H1 (cell line): ENCODE measurements at regions not wholly inside any gene's neighbourhood (a gene's known extent, or its start where the extent isn't known, plus 50 kb on each side); places are given as distances from the start of the nearest gene placed in this dataset.

Experiments
- CTCF ChIA-PET: fragments of 300-600 bp; sonication (Branson Sonifier 250); formaldehyde crosslinking; loops from one replicate; lab custom pipeline; 2021; ENCODE audit not compliant: partially characterized antibody; lab: Charles Lee
- POLR2A ChIA-PET: fragments of 300-600 bp; sonication (Branson Sonifier 250); formaldehyde crosslinking; loops from one replicate; lab custom pipeline; 2021; ENCODE audit warnings: inconsistent platforms; ENCODE audit not compliant: partially characterized antibody; lab: Charles Lee
- DNase-seq, 2 experiments: peaks; one replicate each; pipeline versions ENCODE4 v3.0.0 to v3.0.0-alpha.2; 2010 to 2022; ENCODE audit warnings: low spot score in 2 of 2, low read depth in 1 of 2, mixed read lengths in 1 of 2
- FAIRE-seq: peaks from 2 replicates; lab custom pipeline; 2011; peaks lifted over from hg19 to GRCh38; lab: Jason Lieb, UNC
- H2AFZ ChIP-seq: 2 replicates; pipeline ENCODE4 v1.8.1; 2012; ENCODE audit warnings: low read length, inconsistent platforms
- H2AK5ac ChIP-seq: 2 replicates; pipeline ENCODE4 v1.6.1; 2013; ENCODE audit warnings: low read depth, low read length
- H2BK120ac ChIP-seq: replicated peaks from 2 replicates; pipeline ENCODE3; 2013; ENCODE audit warnings: low read depth, low read length, inconsistent platforms
- H2BK12ac ChIP-seq: 2 replicates; pipeline ENCODE4 v1.6.1; 2013; ENCODE audit warnings: low read depth, low read length
- H2BK15ac ChIP-seq: 2 replicates; pipeline ENCODE4 v1.6.1; 2013; ENCODE audit warnings: low read length
- H2BK20ac ChIP-seq: 2 replicates; pipeline ENCODE4 v1.6.1; 2013; ENCODE audit warnings: low read length
- H2BK5ac ChIP-seq: 2 replicates; pipeline ENCODE4 v1.6.1; 2013; ENCODE audit warnings: low read depth, low read length
- H3K14ac ChIP-seq: 2 replicates; pipeline ENCODE4 v1.6.1; 2013; ENCODE audit warnings: inconsistent platforms; ENCODE audit not compliant: insufficient read length
- H3K18ac ChIP-seq: 2 replicates; pipeline ENCODE4 v1.6.1; 2013; ENCODE audit warnings: low read length; ENCODE audit errors: extremely low read depth
- H3K23ac ChIP-seq: 2 replicates; pipeline ENCODE4 v1.6.1; 2013; ENCODE audit warnings: inconsistent platforms; ENCODE audit not compliant: insufficient read length
- H3K23me2 ChIP-seq: 2 replicates; pipeline ENCODE4 v1.6.1; 2013; ENCODE audit warnings: low read depth, low read length
- H3K27ac ChIP-seq: 2 replicates; pipeline ENCODE4 v1.6.1; 2011; ENCODE audit warnings: low read depth, low read length, inconsistent platforms
- H3K27me3 ChIP-seq, 4 experiments: replicated peaks in 1 of 4; 1 replicate in 1 of 4; 2 replicates in 3 of 4; pipeline versions ENCODE4 v1.6.1 to v1.8.1; 2011 to 2013; ENCODE audit warnings: low read length in 3 of 4, mild to moderate bottlenecking in 3 of 4, inconsistent platforms in 2 of 4, mixed read lengths in 2 of 4, moderate library complexity in 1 of 4; ENCODE audit not compliant: control insufficient read depth in 3 of 4, insufficient read depth in 3 of 4; ENCODE audit errors: extremely low read depth in 1 of 4
- H3K36me3 ChIP-seq, 4 experiments: 2 replicates each; pipeline versions ENCODE4 v1.6.1 to v1.8.1; 2011 to 2013; ENCODE audit warnings: mild to moderate bottlenecking in 4 of 4, low read length in 3 of 4, moderate library complexity in 2 of 4, control low read depth in 1 of 4, inconsistent platforms in 1 of 4; ENCODE audit not compliant: insufficient read depth in 4 of 4, control insufficient read depth in 2 of 4
- H3K4ac ChIP-seq: replicated peaks from 2 replicates; pipeline ENCODE3; 2013; ENCODE audit warnings: low read length, low read depth, mixed read lengths, inconsistent platforms; ENCODE audit not compliant: insufficient read length
- H3K4me1 ChIP-seq, 4 experiments: replicated peaks in 1 of 4; 1 replicate in 1 of 4; 2 replicates in 3 of 4; pipeline versions ENCODE4 v1.6.1 to v1.8.1; 2011 to 2013; ENCODE audit warnings: low read length in 3 of 4, inconsistent platforms in 2 of 4, mixed read lengths in 1 of 4; ENCODE audit not compliant: insufficient read depth in 4 of 4, control insufficient read depth in 3 of 4
- H3K4me2 ChIP-seq, 2 experiments: 2 replicates each; pipeline versions ENCODE4 v1.6.1 to v1.8.1; 2011 to 2013; ENCODE audit warnings: low read depth in 2 of 2, low read length in 2 of 2, control low read depth in 1 of 2, inconsistent platforms in 1 of 2, mild to moderate bottlenecking in 1 of 2; ENCODE audit not compliant: insufficient read depth in 1 of 2
- H3K4me3 ChIP-seq, 4 experiments: fragments of 200-600, 300-600 bp in 1 of 4; sonication (generic), shearing (Covaris generic), sonication (Bioruptor Twin) in 1 of 4; 2 replicates each; pipeline versions ENCODE4 v1.5.1 to v1.8.1; 2011 to 2016; ENCODE audit warnings: low read length in 4 of 4, low read depth in 3 of 4, control low read depth in 2 of 4, inconsistent platforms in 2 of 4, mild to moderate bottlenecking in 2 of 4, mixed read lengths in 1 of 4, moderate library complexity in 1 of 4; ENCODE audit not compliant: insufficient read depth in 2 of 4; ENCODE audit errors: extremely low read depth in 1 of 4
- H3K56ac ChIP-seq: replicated peaks from 2 replicates; pipeline ENCODE3; 2013; ENCODE audit warnings: low read depth, mild to moderate bottlenecking, mixed read lengths, low read length, inconsistent platforms; ENCODE audit not compliant: insufficient read length
- H3K79me1 ChIP-seq: 2 replicates; pipeline ENCODE4 v1.6.1; 2013; ENCODE audit warnings: low read depth, low read length, control low read depth
- H3K79me2 ChIP-seq, 2 experiments: 2 replicates each; pipeline versions ENCODE4 v1.6.1 to v1.8.1; 2012 to 2013; ENCODE audit warnings: low read length in 2 of 2, mild to moderate bottlenecking in 2 of 2, inconsistent platforms in 1 of 2; ENCODE audit not compliant: insufficient read depth in 2 of 2, control insufficient read depth in 1 of 2
- H3K9ac ChIP-seq, 4 experiments: replicated peaks in 1 of 4; 1 replicate in 1 of 4; 2 replicates in 3 of 4; pipeline versions ENCODE4 v1.6.1 to v1.8.1; 2011 to 2013; ENCODE audit warnings: low read depth in 3 of 4, low read length in 3 of 4, control low read depth in 2 of 4, mild to moderate bottlenecking in 2 of 4, moderate library complexity in 2 of 4, inconsistent platforms in 1 of 4; ENCODE audit errors: extremely low read depth in 1 of 4
- H3K9me3 ChIP-seq, 2 experiments: 2 replicates each; pipeline versions ENCODE4 v1.6.1 to v1.8.1; 2012 to 2013; ENCODE audit warnings: mild to moderate bottlenecking in 2 of 2, moderate library complexity in 2 of 2, control low read depth in 1 of 2, inconsistent platforms in 1 of 2, low read depth in 1 of 2, low read length in 1 of 2, mixed read lengths in 1 of 2; ENCODE audit not compliant: insufficient read depth in 2 of 2
- H4K20me1 ChIP-seq, 2 experiments: replicated peaks in 1 of 2; 2 replicates each; pipeline versions ENCODE3 to v1.8.1; 2011 to 2013; ENCODE audit warnings: inconsistent platforms in 2 of 2, low read length in 2 of 2, mild to moderate bottlenecking in 1 of 2; ENCODE audit not compliant: insufficient read depth in 2 of 2, control insufficient read depth in 1 of 2
- H4K5ac ChIP-seq: 2 replicates; pipeline ENCODE4 v1.6.1; 2013; ENCODE audit warnings: low read length, low read depth, mixed read lengths, inconsistent platforms; ENCODE audit not compliant: insufficient read length
- H4K8ac ChIP-seq: 2 replicates; pipeline ENCODE4 v1.8.0; 2013; ENCODE audit warnings: mild to moderate bottlenecking, moderate library complexity, low read length, inconsistent platforms; ENCODE audit not compliant: insufficient read depth; ENCODE audit errors: extremely low read depth
- H4K91ac ChIP-seq: replicated peaks from 2 replicates; pipeline ENCODE3; 2013; ENCODE audit warnings: low read length, mixed read lengths, inconsistent platforms; ENCODE audit not compliant: insufficient read length
- ASH2L ChIP-seq: fragments of 200-600, 300-600 bp; sonication (generic); IDR thresholded peaks from one replicate; pipeline ENCODE4 v1.7.1; 2017; ENCODE audit warnings: low read length
- FOSL1 ChIP-seq: IDR thresholded peaks from 2 replicates; pipeline ENCODE4 v1.6.1; 2011; ENCODE audit warnings: mild to moderate bottlenecking, low read depth, low read length, moderate library complexity; ENCODE audit not compliant: insufficient read depth
- GTF2F1 ChIP-seq: IDR thresholded peaks from 2 replicates; pipeline ENCODE4 v1.6.1; 2012; ENCODE audit warnings: low read depth, low read length, improper control_type of control experiment, borderline replicate concordance
- HDAC2 ChIP-seq, 2 experiments: fragments of 300-600 bp in 1 of 2; sonication (generic) in 1 of 2; IDR thresholded peaks; 2 replicates each; pipeline ENCODE4 v1.6.1; 2011 to 2012; ENCODE audit warnings: low read depth in 2 of 2, low read length in 2 of 2, mild to moderate bottlenecking in 2 of 2, moderate library complexity in 2 of 2, borderline replicate concordance in 1 of 2, inconsistent platforms in 1 of 2
- KDM5A ChIP-seq: fragments of 200-600 bp; IDR thresholded peaks from 2 replicates; pipeline ENCODE4 v1.7.1; 2012; ENCODE audit warnings: mild to moderate bottlenecking, low read length, inconsistent platforms, mixed read lengths
- NRF1 ChIP-seq: IDR thresholded peaks from 2 replicates; pipeline ENCODE4 v1.6.1; 2011; ENCODE audit warnings: mild to moderate bottlenecking, low read depth, low read length, improper control_type of control experiment
- PHF8 ChIP-seq: fragments of 200-600 bp; sonication (generic); conservative IDR thresholded peaks from 2 replicates; pipeline ENCODE4 v1.7.1; 2012; ENCODE audit warnings: low read depth, mild to moderate bottlenecking, inconsistent platforms, low read length, moderate library complexity
- POLR2A ChIP-seq, 2 experiments: IDR thresholded peaks; 1 replicate in 1 of 2; 2 replicates in 1 of 2; pipeline ENCODE4 v1.6.1; 2011; ENCODE audit warnings: low read depth in 2 of 2, low read length in 2 of 2, mild to moderate bottlenecking in 2 of 2; ENCODE audit errors: control extremely low read depth in 1 of 2
- POLR2AphosphoS5 ChIP-seq: IDR thresholded peaks from 2 replicates; pipeline ENCODE4 v1.6.1; 2011; ENCODE audit warnings: low read depth, low read length
- SAP30 ChIP-seq: fragments of 300-600 bp; sonication (generic); IDR thresholded peaks from 2 replicates; pipeline ENCODE4 v1.7.1; 2012; ENCODE audit warnings: low read length, moderate library complexity, mild to moderate bottlenecking, inconsistent platforms; ENCODE audit not compliant: insufficient read depth, insufficient replicate concordance
- SIN3A ChIP-seq, 2 experiments: IDR thresholded peaks in 1 of 2; conservative IDR thresholded peaks in 1 of 2; 2 replicates each; pipeline ENCODE4 v1.6.1; 2011 to 2012; ENCODE audit warnings: low read length in 2 of 2, improper control_type of control experiment in 1 of 2, low read depth in 1 of 2, mild to moderate bottlenecking in 1 of 2
- SIRT6 ChIP-seq: IDR thresholded peaks from one replicate; pipeline ENCODE4 v1.7.1; 2012; ENCODE audit warnings: low read length, inconsistent platforms
- SP4 ChIP-seq: IDR thresholded peaks from 2 replicates; pipeline ENCODE4 v1.6.1; 2012; ENCODE audit warnings: low read length, inconsistent platforms
- WGBS, 2 experiments: shearing (Covaris generic) in 1 of 2; methylation state at CpG; one replicate each; pipeline versions ENCODE4 v1.1.6 to v1.1.7; 2013 to 2015; ENCODE audit warnings: low lambda C conversion rate in 2 of 2, mixed read lengths in 2 of 2, inconsistent platforms in 1 of 2, low coverage in 1 of 2, missing lambda C conversion rate in 1 of 2; ENCODE audit not compliant: insufficient replicate concordance in 2 of 2, insufficient coverage in 1 of 2, insufficient read length in 1 of 2; ENCODE audit errors: extremely low coverage in 1 of 2, missing lambda C conversion rate in 1 of 2; 5-methylcytosine and 5-hydroxymethylcytosine counted together
- TF ChIP-seq, protein P1 (sequence below): IDR thresholded peaks from 2 replicates; pipeline ENCODE4 v1.6.1; 2011; ENCODE audit warnings: low read length, improper control_type of control experiment

GRCh38 chr6:166075186-166075585 is 92.5 kb downstream of the TBXT start:
- no peak overlapping the region for H2BK15ac ChIP-seq
- no peak overlapping the region for H3K23ac ChIP-seq
- no peaks in the 10 kb centered on the region for H3K23me2 ChIP-seq
- H2AFZ ChIP-seq = no peak overlapping the region
- POLR2A ChIA-PET = no interaction called here
- no peak for DNase-seq
- no peaks in the 10 kb centered on the region for H3K36me3 ChIP-seq
- H2BK120ac ChIP-seq = no peak overlapping the region
- no peak overlapping the region for H3K9ac ChIP-seq
- no peak overlapping the region for H4K5ac ChIP-seq
- no peak overlapping the region for H3K4me3 ChIP-seq
- no peak overlapping the region for H3K56ac ChIP-seq
- H3K9me3 ChIP-seq = no peaks in the 10 kb centered on the region; a peak in 1 of 4 replicates
- TF ChIP-seq POLR2A (IDR thresholded peaks at IDR 0.05; ENCODE audit: control extremely low read depth in 1 of 2, low read depth in 2 of 2, low read length in 2 of 2) (no peak), FOSL1 (no peak), NRF1 (no peak), SP4 (no peak), SIRT6 (no peak), HDAC2 (IDR thresholded peaks at IDR 0.05; ENCODE audit: borderline replicate concordance in 1 of 2, low read depth in 2 of 2, low read length in 2 of 2) (no peak), SIN3A (conservative IDR thresholded peaks at IDR 0.05 in 1 of 2, IDR thresholded peaks at IDR 0.05 in 1 of 2; ENCODE audit: low read depth in 1 of 2, low read length in 2 of 2) (no peak), KDM5A (no peak), POLR2AphosphoS5 (no peak), PHF8 (no peak), GTF2F1 (no peak), SAP30 (no peak), ASH2L (no peak)
- TF ChIP-seq, protein P1, sequence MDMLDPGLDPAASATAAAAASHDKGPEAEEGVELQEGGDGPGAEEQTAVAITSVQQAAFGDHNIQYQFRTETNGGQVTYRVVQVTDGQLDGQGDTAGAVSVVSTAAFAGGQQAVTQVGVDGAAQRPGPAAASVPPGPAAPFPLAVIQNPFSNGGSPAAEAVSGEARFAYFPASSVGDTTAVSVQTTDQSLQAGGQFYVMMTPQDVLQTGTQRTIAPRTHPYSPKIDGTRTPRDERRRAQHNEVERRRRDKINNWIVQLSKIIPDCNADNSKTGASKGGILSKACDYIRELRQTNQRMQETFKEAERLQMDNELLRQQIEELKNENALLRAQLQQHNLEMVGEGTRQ = no peak
- no peak overlapping the region for H3K18ac ChIP-seq
- no peak overlapping the region for H3K4ac ChIP-seq
- 83% methylated on average over 2 of the region's 2 CpGs; no CpG with 5 or more reads in 1 of the 2 experiments for WGBS, 2 experiments
- H3K79me2 ChIP-seq = no peaks in the 10 kb centered on the region
- no peak overlapping the region for H4K8ac ChIP-seq
- H4K20me1 ChIP-seq = no peaks in the 10 kb centered on the region
- CTCF ChIA-PET = interaction anchor here (0.9 to 3.4 kb wide), 9 partner anchors 11 to 115 kb away, joined by 3 to 22 read pairs (median 6); no protein-coding TSS in a partner anchor
- no peaks in the 10 kb centered on the region for H3K4me1 ChIP-seq
- H3K27ac ChIP-seq = no peak overlapping the region
- H2BK12ac ChIP-seq = no peak overlapping the region
- no peaks in the 10 kb centered on the region for H3K27me3 ChIP-seq
- H2BK20ac ChIP-seq = no peak overlapping the region
- no peak overlapping the region for H2BK5ac ChIP-seq
- H3K4me2 ChIP-seq = no peak overlapping the region
- FAIRE-seq = no peak
- no peak overlapping the region for H3K14ac ChIP-seq
- no peak overlapping the region for H2AK5ac ChIP-seq
- no peaks in the 10 kb centered on the region for H3K79me1 ChIP-seq
- no peak overlapping the region for H4K91ac ChIP-seq
